ENCODE measurements at regions not wholly inside any gene's neighbourhood (a gene's known extent, or its start where the extent isn't known, plus 50 kb on each side); places are given as distances from the start of the nearest gene placed in this dataset.

- intact Hi-C loops (cut with micrococcal nuclease) = loop anchor here (2.0 kb wide), 1 partner anchor 77 kb away; no protein-coding TSS in a partner anchor
- TF ChIP-seq CTCF (IDR thresholded peaks at IDR 0.05; ENCODE audit: extremely low read depth in 1 of 2, insufficient read depth in 1 of 2, low read depth in 1 of 2, low read length in 2 of 2) = no peak
- peak; percentile 26 for TF ChIP-seq JUN (IDR thresholded peaks at IDR 0.05; ENCODE audit: borderline replicate concordance, insufficient read depth, insufficient read length, low read depth)
- peak; percentile 35 for TF ChIP-seq POLR2AphosphoS5 (IDR thresholded peaks at IDR 0.05; ENCODE audit: insufficient read depth, low read depth, low read length)
- TF ChIP-seq, protein P1, sequence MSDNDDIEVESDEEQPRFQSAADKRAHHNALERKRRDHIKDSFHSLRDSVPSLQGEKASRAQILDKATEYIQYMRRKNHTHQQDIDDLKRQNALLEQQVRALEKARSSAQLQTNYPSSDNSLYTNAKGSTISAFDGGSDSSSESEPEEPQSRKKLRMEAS (IDR thresholded peaks at IDR 0.05; ENCODE audit: insufficient read depth, insufficient read length) = no peak
- peak; percentile 81 for TF ChIP-seq FOS (IDR thresholded peaks at IDR 0.05; ENCODE audit: borderline replicate concordance, insufficient read depth, low read length)
- no peak for TF ChIP-seq MYC (IDR thresholded peaks at IDR 0.05; ENCODE audit: low read depth, low read length)
- no peak for TF ChIP-seq EZH2 (IDR thresholded peaks at IDR 0.05; ENCODE audit: borderline replicate concordance, low read depth, low read length, severe bottlenecking)
- TF ChIP-seq POLR2A (IDR thresholded peaks at IDR 0.05; ENCODE audit: low read depth, low read length) = no peak
- peak; percentile 26 for TF ChIP-seq GATA2 (IDR thresholded peaks at IDR 0.05; ENCODE audit: insufficient read depth, insufficient read length, low read depth, low read length)
- FAIRE-seq = peak; percentile 88
- no TSS peak for BruUV-seq (replicated peaks)
- Histone ChIP-seq H3K36me3 (ENCODE audit: control insufficient read depth in 2 of 2, extremely low read depth in 1 of 2, insufficient read depth in 2 of 2, low read length in 2 of 2) (no peaks in the 10 kb centered on the region), H3K9me1 (replicated peaks; ENCODE audit: control insufficient read depth, extremely low read depth, insufficient read depth, low read length) (no peaks in the 10 kb centered on the region), H3K9me3 (replicated peaks; ENCODE audit: control insufficient read depth, insufficient read depth, low read length) (no peaks in the 10 kb centered on the region), H3K27me3 (ENCODE audit: control insufficient read depth in 2 of 2, insufficient read depth in 2 of 2, low read length in 2 of 2) (no peaks in the 10 kb centered on the region), H3K4me3 (replicated peaks in 1 of 3; ENCODE audit: insufficient read depth in 1 of 3, low read depth in 1 of 3, low read length in 3 of 3) (no peak overlapping the region), H3K4me2 (ENCODE audit: insufficient read depth, low read length) (peak overlapping the region; percentile 42), H3K27ac (ENCODE audit: insufficient read depth, low read depth, low read length) (no peak overlapping the region), H4K20me1 (replicated peaks; ENCODE audit: control insufficient read depth, extremely low read depth, insufficient read depth, low read length) (no peaks in the 10 kb centered on the region), H3K9ac (replicated peaks; ENCODE audit: extremely low read depth, insufficient read depth, low read length) (no peak overlapping the region), H2AFZ (ENCODE audit: low read depth, low read length) (no peak overlapping the region), H3K79me2 (ENCODE audit: control insufficient read depth, insufficient read depth, low read length) (no peaks in the 10 kb centered on the region), H3K4me1 (ENCODE audit: control insufficient read depth, extremely low read depth, insufficient read depth, low read length) (peaks cover 15% of the 10 kb centered on the region)
- dilution Hi-C loops (cut with MboI; ENCODE audit: extremely low pct_ligation_motif_present, low sequenced_read_pairs) = no loop called here
- peak; percentile 74 for DNase-seq (ENCODE audit: low read depth, low spot score)
- CTCF ChIA-PET = interaction anchor here (1.7 kb wide), 1 partner anchor 16 kb away, joined by 11 read pairs; no protein-coding TSS in a partner anchor
- POLR2A ChIA-PET = no interaction called here
These were observed 204.8 kb downstream of the SETD4 start for GRCh38 chr21:35855484-35855883.

Measured in endothelial cell of umbilical vein (primary cell).